ENCODE measurements at regions not wholly inside any gene's neighbourhood (a gene's known extent, or its start where the extent isn't known, plus 50 kb on each side); places are given as distances from the start of the nearest gene placed in this dataset.

DNA sequence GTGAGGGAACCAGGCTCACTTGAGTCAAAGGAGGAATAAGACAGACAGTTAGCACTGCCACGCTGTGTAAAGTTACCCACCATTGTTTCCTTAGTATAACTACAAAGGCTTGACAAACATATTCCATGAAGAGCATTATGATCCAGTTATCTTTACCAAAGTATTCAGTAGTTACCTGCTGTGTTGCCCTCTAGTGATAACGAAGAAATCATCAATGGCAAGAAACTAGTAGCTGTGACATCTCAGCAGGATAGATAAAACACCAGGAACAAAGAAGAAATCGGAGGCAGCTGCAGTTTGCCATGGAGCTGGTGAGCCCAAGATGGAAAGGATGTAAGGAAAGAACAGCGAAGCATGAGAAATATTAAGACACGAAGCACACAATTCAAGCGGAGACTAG is 215.3 kb upstream of the FSHR start:
- Histone ChIP-seq H3K9ac (ENCODE audit: low read length in 5 of 5) (no peak overlapping the region), H3K27ac (ENCODE audit: low read depth, low read length) (no peak overlapping the region), H3K9me3 (ENCODE audit: control insufficient read depth in 5 of 5, low read length in 5 of 5) (no peaks in the 10 kb centered on the region), H3K27me3 (ENCODE audit: control insufficient read depth in 5 of 5, insufficient read depth in 4 of 5, low read length in 5 of 5) (no peaks in the 10 kb centered on the region), H3K4me1 (ENCODE audit: control insufficient read depth in 5 of 5, insufficient read depth in 5 of 5, low read length in 5 of 5) (no peaks in the 10 kb centered on the region), H3K4me3 (ENCODE audit: low read depth in 1 of 5, low read length in 5 of 5) (no peak overlapping the region), H3K36me3 (ENCODE audit: control insufficient read depth in 5 of 5, insufficient read depth in 5 of 5, low read length in 5 of 5) (no peaks in the 10 kb centered on the region)

DNA sequence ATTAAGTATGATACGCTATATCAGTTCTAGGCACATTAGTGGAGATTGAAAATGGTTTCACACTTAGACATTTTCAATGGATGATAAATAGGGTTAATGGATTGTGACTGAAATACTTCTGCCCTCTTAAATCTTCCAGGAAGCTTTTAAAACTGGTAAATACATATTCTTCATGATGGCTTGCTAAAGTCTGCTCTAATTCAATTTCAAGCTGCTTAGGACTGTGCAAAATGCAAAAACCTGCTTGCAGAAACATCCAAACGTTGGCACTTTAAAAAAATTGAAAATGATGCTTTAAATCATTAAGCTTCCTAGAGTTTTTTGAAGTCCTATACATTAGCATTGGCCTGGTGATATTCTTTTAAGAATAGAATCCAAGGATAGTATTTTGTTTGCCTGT is 214.8 kb upstream of the FSHR start:
- H3K4me1 ChIP-seq (ENCODE audit: control insufficient read depth in 5 of 5, insufficient read depth in 5 of 5, low read length in 5 of 5) = no peaks in the 10 kb centered on the region
- H3K27ac ChIP-seq (ENCODE audit: low read depth, low read length) = no peak overlapping the region
- H3K27me3 ChIP-seq (ENCODE audit: control insufficient read depth in 5 of 5, insufficient read depth in 4 of 5, low read length in 5 of 5) = no peaks in the 10 kb centered on the region
- H3K9me3 ChIP-seq (ENCODE audit: control insufficient read depth in 5 of 5, low read length in 5 of 5) = no peaks in the 10 kb centered on the region
- no peak overlapping the region for H3K4me3 ChIP-seq (ENCODE audit: low read depth in 1 of 5, low read length in 5 of 5)
- no peak overlapping the region for H3K9ac ChIP-seq (ENCODE audit: low read length in 5 of 5)
- H3K36me3 ChIP-seq (ENCODE audit: control insufficient read depth in 5 of 5, insufficient read depth in 5 of 5, low read length in 5 of 5) = no peaks in the 10 kb centered on the region

- Histone ChIP-seq H3K27me3 (ENCODE audit: control insufficient read depth in 5 of 5, insufficient read depth in 4 of 5, low read length in 5 of 5) (no peaks in the 10 kb centered on the region), H3K9ac (ENCODE audit: low read length in 5 of 5) (no peak overlapping the region), H3K27ac (ENCODE audit: low read depth, low read length) (no peak overlapping the region), H3K9me3 (ENCODE audit: control insufficient read depth in 5 of 5, low read length in 5 of 5) (peaks cover 0 to 7% (median 0%) of the 10 kb centered on the region in 5 donors), H3K4me1 (ENCODE audit: control insufficient read depth in 5 of 5, insufficient read depth in 5 of 5, low read length in 5 of 5) (no peaks in the 10 kb centered on the region), H3K36me3 (ENCODE audit: control insufficient read depth in 5 of 5, insufficient read depth in 5 of 5, low read length in 5 of 5) (no peaks in the 10 kb centered on the region), H3K4me3 (ENCODE audit: low read depth in 1 of 5, low read length in 5 of 5) (no peak overlapping the region)
Observed at GRCh38 chr2:49367003-49367402, 212.7 kb upstream of the FSHR start.

DNA sequence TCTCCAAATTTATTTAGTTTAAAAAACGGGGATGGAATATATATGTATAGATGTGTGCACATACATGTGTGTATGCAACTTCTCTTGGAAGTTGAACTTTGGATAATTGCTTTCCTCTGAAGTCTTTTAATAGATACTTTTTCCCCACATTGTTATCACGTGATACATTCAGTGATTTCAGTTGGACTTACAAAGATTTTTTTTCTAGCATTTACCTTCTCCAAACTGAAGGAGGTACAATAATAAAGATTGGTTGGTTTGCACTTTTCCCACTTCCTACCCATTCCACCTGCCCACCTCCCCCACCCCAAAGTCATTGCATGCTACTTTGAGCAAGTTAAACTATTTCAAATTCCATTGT is 206.1 kb upstream of the FSHR start:
- Histone ChIP-seq H3K36me3 (ENCODE audit: control insufficient read depth in 5 of 5, insufficient read depth in 5 of 5, low read length in 5 of 5) (no peaks in the 10 kb centered on the region), H3K9me3 (ENCODE audit: control insufficient read depth in 5 of 5, low read length in 5 of 5) (peaks cover 0 to 7% (median 0%) of the 10 kb centered on the region in 5 donors), H3K27ac (ENCODE audit: low read depth, low read length) (no peak overlapping the region), H3K9ac (ENCODE audit: low read length in 5 of 5) (no peak overlapping the region), H3K4me3 (ENCODE audit: low read depth in 1 of 5, low read length in 5 of 5) (no peak overlapping the region), H3K27me3 (ENCODE audit: control insufficient read depth in 5 of 5, insufficient read depth in 4 of 5, low read length in 5 of 5) (no peaks in the 10 kb centered on the region), H3K4me1 (ENCODE audit: control insufficient read depth in 5 of 5, insufficient read depth in 5 of 5, low read length in 5 of 5) (no peaks in the 10 kb centered on the region)

DNA sequence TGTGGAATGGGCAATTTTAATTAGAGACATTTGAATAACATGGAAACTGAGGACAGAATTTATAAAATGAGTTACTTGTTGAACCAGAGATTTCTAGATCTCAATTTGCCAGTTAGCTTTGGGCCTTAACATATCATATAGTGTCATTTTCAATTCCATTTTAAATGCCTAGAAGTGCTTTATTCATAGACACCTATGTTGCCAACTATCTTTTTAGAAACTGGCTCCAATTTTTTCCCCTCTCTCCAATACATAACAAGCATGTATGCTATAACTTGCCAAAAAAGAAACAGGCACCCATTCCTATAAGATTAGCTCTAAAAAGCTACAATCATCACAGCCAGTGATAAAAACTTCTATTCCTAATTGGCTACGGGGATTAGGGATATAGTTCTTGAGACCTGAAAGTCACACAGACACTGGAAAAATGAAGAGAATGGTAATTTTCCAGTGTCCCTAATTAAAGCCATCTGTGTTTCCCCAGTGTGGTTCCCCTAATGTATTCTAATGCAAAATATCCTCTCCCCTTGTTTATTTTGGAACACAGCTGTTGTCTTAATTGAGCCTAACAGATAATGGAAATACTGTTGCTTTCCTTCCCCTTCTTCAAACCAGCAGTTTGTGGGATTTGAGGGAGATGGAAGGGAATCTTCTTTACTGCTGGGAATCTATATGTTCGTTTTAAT is 205.5 kb upstream of the FSHR start:
- H3K36me3 ChIP-seq (ENCODE audit: control insufficient read depth in 5 of 5, insufficient read depth in 5 of 5, low read length in 5 of 5) = no peaks in the 10 kb centered on the region
- H3K9ac ChIP-seq (ENCODE audit: low read length in 5 of 5) = no peak overlapping the region
- H3K27ac ChIP-seq (ENCODE audit: low read depth, low read length) = no peak overlapping the region
- H3K27me3 ChIP-seq (ENCODE audit: control insufficient read depth in 5 of 5, insufficient read depth in 4 of 5, low read length in 5 of 5) = no peaks in the 10 kb centered on the region
- H3K4me3 ChIP-seq (ENCODE audit: low read depth in 1 of 5, low read length in 5 of 5) = no peak overlapping the region
- peaks cover 0 to 7% (median 0%) of the 10 kb centered on the region in 5 donors for H3K9me3 ChIP-seq (ENCODE audit: control insufficient read depth in 5 of 5, low read length in 5 of 5)
- no peaks in the 10 kb centered on the region for H3K4me1 ChIP-seq (ENCODE audit: control insufficient read depth in 5 of 5, insufficient read depth in 5 of 5, low read length in 5 of 5)

DNA sequence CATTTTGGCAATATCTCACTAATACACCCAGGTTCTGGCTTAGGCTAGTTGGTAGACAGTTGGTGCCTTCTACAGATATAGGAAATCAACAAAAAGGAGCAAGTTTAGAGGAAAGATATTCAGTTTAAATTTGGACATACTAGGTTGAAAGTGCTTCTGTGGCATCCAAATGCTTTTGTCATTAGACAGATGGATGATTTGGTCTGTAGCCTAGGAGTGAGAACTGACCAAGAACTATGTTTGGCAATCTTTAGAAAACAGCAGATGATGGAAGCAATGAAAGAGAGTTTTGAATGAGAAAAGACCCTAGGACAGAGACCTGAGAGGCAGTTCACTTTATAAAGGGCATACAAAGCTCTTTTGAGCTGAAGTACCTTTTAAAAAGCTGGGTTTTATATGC is 201.3 kb upstream of the FSHR start:
- no peaks in the 10 kb centered on the region for H3K4me1 ChIP-seq (ENCODE audit: control insufficient read depth in 5 of 5, insufficient read depth in 5 of 5, low read length in 5 of 5)
- no peaks in the 10 kb centered on the region for H3K27me3 ChIP-seq (ENCODE audit: control insufficient read depth in 5 of 5, insufficient read depth in 4 of 5, low read length in 5 of 5)
- no peak overlapping the region for H3K9ac ChIP-seq (ENCODE audit: low read length in 5 of 5)
- H3K27ac ChIP-seq (ENCODE audit: low read depth, low read length) = no peak overlapping the region
- H3K9me3 ChIP-seq (ENCODE audit: control insufficient read depth in 5 of 5, low read length in 5 of 5) = no peaks in the 10 kb centered on the region
- no peaks in the 10 kb centered on the region for H3K36me3 ChIP-seq (ENCODE audit: control insufficient read depth in 5 of 5, insufficient read depth in 5 of 5, low read length in 5 of 5)
- no peak overlapping the region for H3K4me3 ChIP-seq (ENCODE audit: low read depth in 1 of 5, low read length in 5 of 5)

GRCh38 chr2:49351560-49351959 is 197.2 kb upstream of the FSHR start:
- H3K9ac ChIP-seq (ENCODE audit: low read length in 5 of 5) = no peak overlapping the region
- no peak overlapping the region for H3K4me3 ChIP-seq (ENCODE audit: low read depth in 1 of 5, low read length in 5 of 5)
- no peaks in the 10 kb centered on the region for H3K27me3 ChIP-seq (ENCODE audit: control insufficient read depth in 5 of 5, insufficient read depth in 4 of 5, low read length in 5 of 5)
- no peak overlapping the region for H3K27ac ChIP-seq (ENCODE audit: low read depth, low read length)
- no peaks in the 10 kb centered on the region for H3K36me3 ChIP-seq (ENCODE audit: control insufficient read depth in 5 of 5, insufficient read depth in 5 of 5, low read length in 5 of 5)
- no peaks in the 10 kb centered on the region for H3K9me3 ChIP-seq (ENCODE audit: control insufficient read depth in 5 of 5, low read length in 5 of 5)
- no peaks in the 10 kb centered on the region for H3K4me1 ChIP-seq (ENCODE audit: control insufficient read depth in 5 of 5, insufficient read depth in 5 of 5, low read length in 5 of 5)

DNA sequence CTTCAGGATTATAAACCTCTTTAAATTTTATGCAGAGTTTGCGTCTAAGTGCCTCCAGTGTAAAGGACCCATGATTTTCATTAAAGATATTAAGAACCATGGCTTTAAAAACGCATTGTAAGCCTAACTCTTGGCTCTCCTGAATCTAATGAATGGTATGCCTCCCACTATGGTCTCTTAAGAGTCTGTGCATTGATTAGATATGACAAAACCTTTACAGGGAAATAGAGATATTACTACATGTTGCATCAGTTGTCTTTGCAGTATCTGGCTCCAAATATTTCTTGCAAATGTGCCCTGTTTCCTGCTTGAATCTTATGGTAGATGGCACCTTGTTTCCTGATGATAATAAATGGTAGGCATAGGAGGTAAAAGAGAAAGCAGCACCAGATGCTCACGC is 189.3 kb upstream of the FSHR start:
- H3K4me3 ChIP-seq (ENCODE audit: low read depth in 1 of 5, low read length in 5 of 5) = no peak overlapping the region
- H3K9ac ChIP-seq (ENCODE audit: low read length in 5 of 5) = no peak overlapping the region
- no peak overlapping the region for H3K27ac ChIP-seq (ENCODE audit: low read depth, low read length)
- H3K27me3 ChIP-seq (ENCODE audit: control insufficient read depth in 5 of 5, insufficient read depth in 4 of 5, low read length in 5 of 5) = no peaks in the 10 kb centered on the region
- H3K9me3 ChIP-seq (ENCODE audit: control insufficient read depth in 5 of 5, low read length in 5 of 5) = no peaks in the 10 kb centered on the region
- H3K4me1 ChIP-seq (ENCODE audit: control insufficient read depth in 5 of 5, insufficient read depth in 5 of 5, low read length in 5 of 5) = no peaks in the 10 kb centered on the region
- H3K36me3 ChIP-seq (ENCODE audit: control insufficient read depth in 5 of 5, insufficient read depth in 5 of 5, low read length in 5 of 5) = no peaks in the 10 kb centered on the region

GRCh38 chr2:49342156-49342555 is 187.8 kb upstream of the FSHR start:
- H3K27me3 ChIP-seq (ENCODE audit: control insufficient read depth in 5 of 5, insufficient read depth in 4 of 5, low read length in 5 of 5) = no peaks in the 10 kb centered on the region
- no peaks in the 10 kb centered on the region for H3K9me3 ChIP-seq (ENCODE audit: control insufficient read depth in 5 of 5, low read length in 5 of 5)
- no peak overlapping the region for H3K27ac ChIP-seq (ENCODE audit: low read depth, low read length)
- H3K4me3 ChIP-seq (ENCODE audit: low read depth in 1 of 5, low read length in 5 of 5) = no peak overlapping the region
- H3K4me1 ChIP-seq (ENCODE audit: control insufficient read depth in 5 of 5, insufficient read depth in 5 of 5, low read length in 5 of 5) = no peaks in the 10 kb centered on the region
- no peaks in the 10 kb centered on the region for H3K36me3 ChIP-seq (ENCODE audit: control insufficient read depth in 5 of 5, insufficient read depth in 5 of 5, low read length in 5 of 5)
- H3K9ac ChIP-seq (ENCODE audit: low read length in 5 of 5) = no peak overlapping the region

DNA sequence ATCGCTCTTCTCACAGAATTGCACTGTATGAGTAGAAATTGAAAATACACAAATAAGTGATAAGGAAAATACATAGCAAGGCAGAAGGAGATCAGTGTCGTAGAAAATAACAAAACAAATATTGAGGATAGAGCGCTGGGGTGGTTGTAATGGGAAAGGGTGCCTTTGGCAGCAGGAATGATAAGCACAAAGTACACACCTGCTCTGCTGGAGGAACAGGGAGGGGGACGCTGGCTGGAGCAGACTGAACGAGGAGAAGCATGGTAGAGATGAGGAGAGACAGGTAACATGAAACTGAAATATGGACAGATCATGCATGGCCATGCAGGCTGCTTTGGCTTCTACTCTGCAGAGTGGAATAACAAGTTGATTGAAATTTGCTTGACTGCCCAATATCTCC is 181.2 kb upstream of the FSHR start:
- Histone ChIP-seq H3K9ac (ENCODE audit: low read length in 5 of 5) (no peak overlapping the region), H3K27me3 (ENCODE audit: control insufficient read depth in 5 of 5, insufficient read depth in 4 of 5, low read length in 5 of 5) (no peaks in the 10 kb centered on the region), H3K27ac (ENCODE audit: low read depth, low read length) (no peak overlapping the region), H3K4me1 (ENCODE audit: control insufficient read depth in 5 of 5, insufficient read depth in 5 of 5, low read length in 5 of 5) (no peaks in the 10 kb centered on the region), H3K4me3 (ENCODE audit: low read depth in 1 of 5, low read length in 5 of 5) (no peak overlapping the region), H3K9me3 (ENCODE audit: control insufficient read depth in 5 of 5, low read length in 5 of 5) (no peaks in the 10 kb centered on the region), H3K36me3 (ENCODE audit: control insufficient read depth in 5 of 5, insufficient read depth in 5 of 5, low read length in 5 of 5) (no peaks in the 10 kb centered on the region)

DNA sequence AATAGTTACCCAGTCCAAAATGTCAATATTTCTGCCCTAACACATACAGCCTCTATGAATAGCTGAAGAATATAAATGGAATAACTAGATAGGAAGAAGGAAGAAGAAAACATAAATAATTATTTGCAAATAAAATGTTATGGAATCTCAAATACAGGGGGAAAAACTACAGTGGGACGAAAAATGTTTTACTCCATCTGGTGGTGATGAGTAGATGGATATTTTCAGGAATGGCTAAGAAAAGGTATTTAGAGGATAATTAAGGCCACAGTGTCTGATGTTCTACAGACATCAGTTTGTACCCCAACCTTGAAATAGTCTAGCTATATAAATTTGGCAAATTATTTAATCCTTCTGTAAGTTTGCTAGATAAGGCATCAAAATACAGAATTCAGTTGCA is 178.1 kb upstream of the FSHR start:
- Histone ChIP-seq H3K9me3 (ENCODE audit: control insufficient read depth in 5 of 5, low read length in 5 of 5) (no peaks in the 10 kb centered on the region), H3K27ac (ENCODE audit: low read depth, low read length) (no peak overlapping the region), H3K4me1 (ENCODE audit: control insufficient read depth in 5 of 5, insufficient read depth in 5 of 5, low read length in 5 of 5) (no peaks in the 10 kb centered on the region), H3K4me3 (ENCODE audit: low read depth in 1 of 5, low read length in 5 of 5) (no peak overlapping the region), H3K9ac (ENCODE audit: low read length in 5 of 5) (no peak overlapping the region), H3K27me3 (ENCODE audit: control insufficient read depth in 5 of 5, insufficient read depth in 4 of 5, low read length in 5 of 5) (no peaks in the 10 kb centered on the region), H3K36me3 (ENCODE audit: control insufficient read depth in 5 of 5, insufficient read depth in 5 of 5, low read length in 5 of 5) (no peaks in the 10 kb centered on the region)

Measured in subcutaneous abdominal adipose tissue (tissue), 5 donors.